Ovary (tissue), 3 donors: ENCODE measurements at regions not wholly inside any gene's neighbourhood (a gene's known extent, or its start where the extent isn't known, plus 50 kb on each side); places are given as distances from the start of the nearest gene placed in this dataset.
"Not testable (repeated sequence)": the region's sequence is repeated elsewhere in the genome, so short reads cannot be mapped to it uniquely, and the experiment has no call there.

Experiments used
- CTCF ChIP-seq, 3 donors: fragments of 450-650 bp in 2 of 3; fragments of 200-600 bp in 1 of 3; IDR thresholded peaks; one replicate each; pipeline versions ENCODE4 v1.5.1 to v1.8.0; 2016 to 2022; ENCODE audit warnings: antibody characterized with exemption in 3 of 3, mild to moderate bottlenecking in 1 of 3
- EP300 ChIP-seq: sonication (generic); formaldehyde crosslinking; IDR thresholded peaks from one replicate; pipeline ENCODE4 v1.6.1; 2017; ENCODE audit warnings: antibody characterized with exemption
- donor health status: DM: no; HTN: no; CAD: no.

GRCh38 chr4:49236474-49236873 lies 250.4 kb downstream of the CWH43 start:
- not testable (repeated sequence) for TF ChIP-seq EP300; CTCF (IDR thresholded peaks at IDR 0.05)
